ENCODE measurements at regions not wholly inside any gene's neighbourhood (a gene's known extent, or its start where the extent isn't known, plus 50 kb on each side); places are given as distances from the start of the nearest gene placed in this dataset.

GRCh38 chr9:126150411-126151030, 176.1 kb upstream of the MVB12B start:
- TF ChIP-seq CTCF (conservative IDR thresholded peaks at IDR 0.05) (no peak), EZH2 (IDR thresholded peaks at IDR 0.05; ENCODE audit: low read depth) (no peak)
